RWPE2 (cell line): ENCODE measurements at regions not wholly inside any gene's neighbourhood (a gene's known extent, or its start where the extent isn't known, plus 50 kb on each side); places are given as distances from the start of the nearest gene placed in this dataset.

Source experiments
- ATAC-seq: fragments of 200-7000 bp; cut with Tn5 transposase; 3 replicates; pipeline ENCODE4 v1.9.1; 2021; ENCODE audit warnings: low read depth
- DNase-seq: peaks from one replicate; pipeline ENCODE4 v3.0.0-alpha.2; 2020; ENCODE audit warnings: low spot score
- H3K27ac ChIP-seq: fragments of 450-650 bp; 2 replicates; pipeline ENCODE4 v1.5.1; 2017; ENCODE audit warnings: mild to moderate bottlenecking; ENCODE audit not compliant: poor library complexity, severe bottlenecking
- H3K27me3 ChIP-seq: fragments of 250-450 bp; sonication (Bioruptor Pico); 2 replicates; pipeline ENCODE4 v1.5.1; 2021; ENCODE audit warnings: mild to moderate bottlenecking, moderate library complexity; ENCODE audit not compliant: insufficient read depth, poor library complexity, severe bottlenecking
- H3K36me3 ChIP-seq: fragments of 250-450 bp; sonication (Bioruptor Pico); 2 replicates; pipeline ENCODE4 v1.5.1; 2020; ENCODE audit warnings: low read depth, mild to moderate bottlenecking, moderate library complexity
- H3K4me1 ChIP-seq: fragments of 250-450 bp; sonication (Bioruptor Pico); 2 replicates; pipeline ENCODE4 v1.5.1; 2021; ENCODE audit warnings: mild to moderate bottlenecking, moderate library complexity; ENCODE audit not compliant: insufficient read depth, poor library complexity, severe bottlenecking
- H3K4me3 ChIP-seq: fragments of 250-450 bp; sonication (Bioruptor Pico); 2 replicates; pipeline ENCODE4 v1.5.1; 2021; ENCODE audit warnings: mild to moderate bottlenecking, moderate library complexity; ENCODE audit not compliant: severe bottlenecking
- H3K9me3 ChIP-seq: fragments of 250-450 bp; sonication (Bioruptor Pico); 2 replicates; pipeline ENCODE4 v1.5.1; 2021; ENCODE audit warnings: mild to moderate bottlenecking, moderate library complexity; ENCODE audit not compliant: severe bottlenecking
- TF ChIP-seq, protein P1 (sequence below): fragments of 450-650 bp; IDR thresholded peaks from one replicate; pipeline ENCODE4 v1.5.1; 2017; ENCODE audit warnings: mild to moderate bottlenecking, moderate library complexity; ENCODE audit not compliant: poor library complexity, severe bottlenecking

DNA sequence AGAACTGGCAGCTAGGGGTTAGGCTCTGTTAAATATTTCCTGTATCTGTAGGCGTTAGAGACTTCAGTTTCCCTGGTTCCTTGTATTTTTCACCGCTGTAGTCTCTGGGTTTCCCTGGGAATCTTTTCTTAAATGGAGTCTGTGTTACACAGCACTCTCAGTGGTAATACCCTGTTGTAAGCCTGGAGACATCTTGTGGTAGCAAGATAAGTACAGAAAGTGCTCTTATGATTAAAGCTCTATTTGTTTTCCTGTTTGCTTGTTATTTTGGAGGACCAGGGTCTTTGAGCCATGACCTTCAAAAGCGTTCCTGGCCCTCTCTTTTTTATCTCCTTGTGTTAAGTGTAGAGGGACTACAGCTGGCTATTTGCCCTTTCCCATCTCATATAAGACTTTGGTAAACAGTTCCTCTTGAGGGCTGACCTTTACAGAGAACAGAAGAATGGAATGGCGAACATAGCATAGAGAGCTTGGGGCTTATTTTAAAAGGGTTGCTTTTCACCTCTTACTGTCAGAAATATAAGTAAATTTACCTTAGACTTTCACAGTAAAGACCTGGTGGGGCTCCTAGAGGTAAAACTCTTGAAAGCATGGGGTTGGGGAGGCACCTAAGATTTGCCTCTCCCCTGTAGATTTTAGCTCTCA, 782.5 kb downstream of the FAT4 start:
- no peaks in the 10 kb centered on the region for H3K27me3 ChIP-seq
- no peaks in the 10 kb centered on the region for H3K36me3 ChIP-seq
- no peaks in the 10 kb centered on the region for H3K9me3 ChIP-seq
- H3K4me1 ChIP-seq: no peaks in the 10 kb centered on the region
- DNase-seq (no peak), ATAC-seq (no peak)
- TF ChIP-seq, protein P1, sequence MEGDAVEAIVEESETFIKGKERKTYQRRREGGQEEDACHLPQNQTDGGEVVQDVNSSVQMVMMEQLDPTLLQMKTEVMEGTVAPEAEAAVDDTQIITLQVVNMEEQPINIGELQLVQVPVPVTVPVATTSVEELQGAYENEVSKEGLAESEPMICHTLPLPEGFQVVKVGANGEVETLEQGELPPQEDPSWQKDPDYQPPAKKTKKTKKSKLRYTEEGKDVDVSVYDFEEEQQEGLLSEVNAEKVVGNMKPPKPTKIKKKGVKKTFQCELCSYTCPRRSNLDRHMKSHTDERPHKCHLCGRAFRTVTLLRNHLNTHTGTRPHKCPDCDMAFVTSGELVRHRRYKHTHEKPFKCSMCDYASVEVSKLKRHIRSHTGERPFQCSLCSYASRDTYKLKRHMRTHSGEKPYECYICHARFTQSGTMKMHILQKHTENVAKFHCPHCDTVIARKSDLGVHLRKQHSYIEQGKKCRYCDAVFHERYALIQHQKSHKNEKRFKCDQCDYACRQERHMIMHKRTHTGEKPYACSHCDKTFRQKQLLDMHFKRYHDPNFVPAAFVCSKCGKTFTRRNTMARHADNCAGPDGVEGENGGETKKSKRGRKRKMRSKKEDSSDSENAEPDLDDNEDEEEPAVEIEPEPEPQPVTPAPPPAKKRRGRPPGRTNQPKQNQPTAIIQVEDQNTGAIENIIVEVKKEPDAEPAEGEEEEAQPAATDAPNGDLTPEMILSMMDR: no peak
- no peak overlapping the region for H3K27ac ChIP-seq
- no peak overlapping the region for H3K4me3 ChIP-seq

DNA sequence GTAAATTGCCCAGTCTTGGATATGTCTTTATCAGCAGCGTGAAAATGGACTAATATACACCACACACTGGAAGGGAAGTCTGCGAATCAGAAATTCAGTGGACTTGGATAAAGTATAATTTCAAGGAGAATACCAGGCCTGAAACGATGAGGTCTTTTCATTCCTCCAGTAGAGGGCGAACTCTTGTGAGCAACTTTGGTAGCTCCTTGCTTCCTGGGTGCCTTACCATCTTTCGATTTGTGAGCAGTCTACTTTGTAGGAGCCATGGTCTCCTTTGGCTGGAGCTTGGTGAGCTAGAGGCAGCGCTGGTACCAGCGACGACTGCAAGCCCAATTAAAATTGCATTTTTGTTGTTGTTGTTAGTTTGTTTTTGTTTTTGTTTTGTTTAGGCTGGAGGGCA, 791.9 kb downstream of the FAT4 start:
- DNase-seq (no peak), ATAC-seq (no peak)
- TF ChIP-seq, protein P1: peak; percentile 38
- H3K27me3 ChIP-seq: no peaks in the 10 kb centered on the region
- H3K9me3 ChIP-seq: no peaks in the 10 kb centered on the region
- H3K27ac ChIP-seq: no peak overlapping the region
- H3K36me3 ChIP-seq: no peaks in the 10 kb centered on the region
- no peak overlapping the region for H3K4me3 ChIP-seq
- H3K4me1 ChIP-seq: no peaks in the 10 kb centered on the region

DNA sequence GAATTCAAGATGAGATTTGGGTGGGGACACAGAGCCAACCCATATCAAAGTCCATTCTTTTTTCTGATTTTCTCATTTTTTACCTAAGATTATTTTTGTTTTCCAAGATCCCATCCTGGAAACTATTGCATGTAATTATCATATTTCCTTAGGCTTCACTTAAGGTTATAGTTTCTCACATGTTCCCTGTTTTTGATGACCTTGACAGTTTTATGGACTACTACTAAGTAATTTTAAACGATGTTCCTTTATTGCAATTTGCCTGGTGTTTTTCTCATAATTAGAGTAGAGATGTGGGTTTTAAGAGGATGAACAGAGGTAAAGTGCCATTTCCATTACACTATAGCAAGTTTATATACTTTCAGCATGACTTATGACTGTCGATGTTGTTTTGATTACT, 795.1 kb downstream of the FAT4 start:
- H3K36me3 ChIP-seq: no peaks in the 10 kb centered on the region
- H3K27me3 ChIP-seq: no peaks in the 10 kb centered on the region
- TF ChIP-seq, protein P1: no peak
- ATAC-seq (no peak), DNase-seq (no peak)
- H3K9me3 ChIP-seq: no peaks in the 10 kb centered on the region
- no peak overlapping the region for H3K4me3 ChIP-seq
- no peaks in the 10 kb centered on the region for H3K4me1 ChIP-seq
- no peak overlapping the region for H3K27ac ChIP-seq

DNA sequence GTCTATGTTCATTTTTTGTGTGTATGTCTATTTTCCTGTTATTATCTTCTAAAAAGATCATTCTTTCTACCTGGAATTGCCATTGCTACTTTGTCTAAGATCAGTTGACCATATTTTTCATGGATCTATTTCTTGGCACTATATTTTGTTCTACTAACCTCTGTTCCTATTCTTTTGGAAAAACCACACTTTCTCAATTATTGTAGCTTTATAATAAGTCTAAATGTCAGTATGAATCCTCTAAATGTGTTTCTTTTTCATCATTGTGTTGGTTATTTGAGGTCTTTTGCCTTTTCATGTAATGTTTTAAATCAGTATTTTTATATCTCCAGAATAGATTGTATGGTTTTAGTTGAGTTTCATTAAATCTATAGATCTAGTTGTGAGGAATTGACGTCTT, 798.3 kb downstream of the FAT4 start:
- H3K36me3 ChIP-seq: no peaks in the 10 kb centered on the region
- ATAC-seq (no peak), DNase-seq (no peak)
- no peaks in the 10 kb centered on the region for H3K9me3 ChIP-seq
- H3K4me1 ChIP-seq: no peaks in the 10 kb centered on the region
- no peak overlapping the region for H3K27ac ChIP-seq
- TF ChIP-seq, protein P1: no peak
- no peaks in the 10 kb centered on the region for H3K27me3 ChIP-seq
- no peak overlapping the region for H3K4me3 ChIP-seq

- DNase-seq: no peak
- H3K27me3 ChIP-seq: no peaks in the 10 kb centered on the region
These were observed 809.0 kb downstream of the FAT4 start for GRCh38 chr4:126123611-126124325.

More at GRCh38 chr4:126123611-126124325, 809.0 kb downstream of the FAT4 start:
- H3K4me3 ChIP-seq: no peak overlapping the region
- H3K9me3 ChIP-seq: no peaks in the 10 kb centered on the region
- H3K27ac ChIP-seq: no peak overlapping the region
- no peaks in the 10 kb centered on the region for H3K36me3 ChIP-seq
- TF ChIP-seq, protein P1: no peak
- ATAC-seq: no peak
- peaks cover 8% of the 10 kb centered on the region for H3K4me1 ChIP-seq
